RPMI7951 (cell line): ENCODE measurements at regions not wholly inside any gene's neighbourhood (a gene's known extent, or its start where the extent isn't known, plus 50 kb on each side); places are given as distances from the start of the nearest gene placed in this dataset.
"Not testable (repeated sequence)": the region's sequence is repeated elsewhere in the genome, so short reads cannot be mapped to it uniquely, and the experiment has no call there.

ENCODE experiments used
- DNase-seq: peaks from one replicate; pipeline ENCODE4 v3.0.0-alpha.2; 2012; ENCODE audit warnings: low read depth

GRCh38 chr3:27661797-27662196, 60.3 kb downstream of the EOMES start:
- DNase-seq: no peak

- DNase-seq: peak; percentile 65
These were observed 62.7 kb downstream of the EOMES start for GRCh38 chr3:27659279-27660021.

- peak; percentile 58 for DNase-seq
These were observed 63.4 kb downstream of the EOMES start for GRCh38 chr3:27658741-27659140.

- DNase-seq: no peak
These were observed 64.3 kb downstream of the EOMES start for GRCh38 chr3:27657871-27658270.

GRCh38 chr3:27657404-27657803, 64.7 kb downstream of the EOMES start:
- DNase-seq: peak; percentile 61

- no peak for DNase-seq
These were observed 65.3 kb downstream of the EOMES start for GRCh38 chr3:27656790-27657189.

- DNase-seq: no peak
These were observed 66.6 kb downstream of the EOMES start for GRCh38 chr3:27655547-27655946.

- DNase-seq: no peak
These were observed 68.1 kb downstream of the EOMES start for GRCh38 chr3:27653803-27654558.

GRCh38 chr3:27649277-27649676, 72.8 kb downstream of the EOMES start:
- DNase-seq: no peak

- no peak for DNase-seq
These were observed 75.2 kb downstream of the EOMES start for GRCh38 chr3:27646896-27647295.

GRCh38 chr3:27644941-27645340, 77.2 kb downstream of the EOMES start:
- DNase-seq: no peak

GRCh38 chr3:27643355-27643754, 78.8 kb downstream of the EOMES start:
- no peak for DNase-seq

- no peak for DNase-seq
These were observed 79.3 kb downstream of the EOMES start for GRCh38 chr3:27642796-27643195.

- no peak for DNase-seq
These were observed 80.1 kb downstream of the EOMES start for GRCh38 chr3:27641888-27642601.

GRCh38 chr3:27641271-27641800, 80.8 kb downstream of the EOMES start:
- DNase-seq: no peak

- no peak for DNase-seq
These were observed 82.9 kb downstream of the EOMES start for GRCh38 chr3:27639271-27639670.

GRCh38 chr3:27638594-27638993, 83.5 kb downstream of the EOMES start:
- DNase-seq: no peak

- no peak for DNase-seq
These were observed 84.7 kb downstream of the EOMES start for GRCh38 chr3:27637346-27637995.

GRCh38 chr3:27635006-27635405, 87.1 kb downstream of the EOMES start:
- not testable (repeated sequence) for DNase-seq

GRCh38 chr3:27633224-27633545, 88.9 kb downstream of the EOMES start:
- DNase-seq: peak; percentile 75

- peak; percentile 70 for DNase-seq
These were observed 89.5 kb downstream of the EOMES start for GRCh38 chr3:27632431-27633223.
